ENCODE measurements at regions not wholly inside any gene's neighbourhood (a gene's known extent, or its start where the extent isn't known, plus 50 kb on each side); places are given as distances from the start of the nearest gene placed in this dataset.

DNA sequence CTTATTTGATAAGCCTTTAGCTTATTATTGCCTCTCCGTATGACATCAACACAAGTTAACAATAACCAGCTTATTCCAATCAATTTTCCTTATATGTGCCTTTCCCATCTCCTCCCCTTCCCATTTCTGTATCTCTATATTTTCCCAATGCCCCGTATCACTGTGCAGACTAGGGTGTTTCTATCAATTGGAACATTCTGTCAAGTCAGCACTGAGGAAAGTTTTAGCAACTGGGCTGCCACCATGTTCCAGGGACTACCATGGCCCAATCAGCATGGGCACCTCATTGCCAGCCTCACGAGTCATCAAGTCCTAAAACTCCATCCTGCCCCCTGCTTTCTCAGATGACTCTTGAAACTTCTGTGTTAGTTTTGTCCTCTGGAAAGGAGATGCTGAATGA is 973.1 kb upstream of the CNTN5 start:
- TF ChIP-seq, protein P1, sequence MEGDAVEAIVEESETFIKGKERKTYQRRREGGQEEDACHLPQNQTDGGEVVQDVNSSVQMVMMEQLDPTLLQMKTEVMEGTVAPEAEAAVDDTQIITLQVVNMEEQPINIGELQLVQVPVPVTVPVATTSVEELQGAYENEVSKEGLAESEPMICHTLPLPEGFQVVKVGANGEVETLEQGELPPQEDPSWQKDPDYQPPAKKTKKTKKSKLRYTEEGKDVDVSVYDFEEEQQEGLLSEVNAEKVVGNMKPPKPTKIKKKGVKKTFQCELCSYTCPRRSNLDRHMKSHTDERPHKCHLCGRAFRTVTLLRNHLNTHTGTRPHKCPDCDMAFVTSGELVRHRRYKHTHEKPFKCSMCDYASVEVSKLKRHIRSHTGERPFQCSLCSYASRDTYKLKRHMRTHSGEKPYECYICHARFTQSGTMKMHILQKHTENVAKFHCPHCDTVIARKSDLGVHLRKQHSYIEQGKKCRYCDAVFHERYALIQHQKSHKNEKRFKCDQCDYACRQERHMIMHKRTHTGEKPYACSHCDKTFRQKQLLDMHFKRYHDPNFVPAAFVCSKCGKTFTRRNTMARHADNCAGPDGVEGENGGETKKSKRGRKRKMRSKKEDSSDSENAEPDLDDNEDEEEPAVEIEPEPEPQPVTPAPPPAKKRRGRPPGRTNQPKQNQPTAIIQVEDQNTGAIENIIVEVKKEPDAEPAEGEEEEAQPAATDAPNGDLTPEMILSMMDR (IDR thresholded peaks at IDR 0.05): no peak
- no peak for TF ChIP-seq POLR2A (IDR thresholded peaks at IDR 0.05)

Data from sigmoid colon (tissue), 3 donors.